CD14-positive monocyte (primary cell): ENCODE measurements at regions not wholly inside any gene's neighbourhood (a gene's known extent, or its start where the extent isn't known, plus 50 kb on each side); places are given as distances from the start of the nearest gene placed in this dataset.

ENCODE experiments used
- DNase-seq, 3 donors: peaks; one replicate each; pipeline ENCODE4 v3.0.0-alpha.2; 2011 to 2022
- H2AFZ ChIP-seq: 2 replicates; pipeline ENCODE4 v1.6.0; 2012; ENCODE audit warnings: mild to moderate bottlenecking, low read depth, low read length, inconsistent platforms; ENCODE audit not compliant: insufficient read depth, poor library complexity, severe bottlenecking
- H3K27ac ChIP-seq, 2 donors: 1 replicate in 1 of 2; 2 replicates in 1 of 2; pipeline ENCODE4 v1.5.1; 2012 to 2013; ENCODE audit warnings: low read length in 2 of 2, control low read depth in 1 of 2, inconsistent platforms in 1 of 2, low read depth in 1 of 2, mild to moderate bottlenecking in 1 of 2
- H3K27me3 ChIP-seq, 2 donors: one replicate each; pipeline versions ENCODE4 v1.6.0 to v1.6.1; 2011 to 2013; ENCODE audit warnings: low read length in 2 of 2; ENCODE audit not compliant: control insufficient read depth in 2 of 2, insufficient read depth in 2 of 2
- H3K36me3 ChIP-seq, 2 donors: replicated peaks in 1 of 2; 1 replicate in 1 of 2; 2 replicates in 1 of 2; pipeline versions ENCODE4 v1.5.1 to v1.6.1; 2012 to 2013; ENCODE audit warnings: low read length in 2 of 2, control low read depth in 1 of 2, inconsistent platforms in 1 of 2, mild to moderate bottlenecking in 1 of 2; ENCODE audit not compliant: insufficient read depth in 2 of 2, control insufficient read depth in 1 of 2
- H3K4me1 ChIP-seq, 2 donors: 1 replicate in 1 of 2; 2 replicates in 1 of 2; pipeline versions ENCODE4 v1.5.1 to v1.6.1; 2012 to 2013; ENCODE audit warnings: low read length in 2 of 2, control low read depth in 1 of 2, inconsistent platforms in 1 of 2, mild to moderate bottlenecking in 1 of 2, moderate library complexity in 1 of 2; ENCODE audit not compliant: insufficient read depth in 2 of 2, control insufficient read depth in 1 of 2
- H3K4me2 ChIP-seq: replicated peaks from 2 replicates; pipeline ENCODE3; 2012; ENCODE audit warnings: low read length, moderate library complexity, mild to moderate bottlenecking; ENCODE audit not compliant: poor library complexity, severe bottlenecking; ENCODE audit errors: extremely low read depth
- H3K4me3 ChIP-seq, 3 experiments: fragments of 200-600 bp in 1 of 3; sonication (generic) in 1 of 3; replicated peaks in 1 of 3; 1 replicate in 2 of 3; 2 replicates in 1 of 3; pipeline ENCODE4 v1.5.1; 2011 to 2013; ENCODE audit warnings: low read length in 3 of 3, mild to moderate bottlenecking in 3 of 3, control low read depth in 2 of 3, low read depth in 2 of 3, inconsistent platforms in 1 of 3, moderate library complexity in 1 of 3
- H3K79me2 ChIP-seq: 2 replicates; pipeline ENCODE4 v1.6.0; 2012; ENCODE audit warnings: mild to moderate bottlenecking, control low read depth, inconsistent platforms, low read length, moderate library complexity; ENCODE audit not compliant: insufficient read depth
- H3K9ac ChIP-seq: 2 replicates; pipeline ENCODE4 v1.6.0; 2017; ENCODE audit warnings: low read length, mild to moderate bottlenecking; ENCODE audit not compliant: insufficient read depth, poor library complexity, severe bottlenecking
- H3K9me3 ChIP-seq, 2 donors: replicated peaks in 1 of 2; 1 replicate in 1 of 2; 2 replicates in 1 of 2; pipeline versions ENCODE4 v1.5.1 to v1.6.1; 2012 to 2013; ENCODE audit warnings: low read length in 2 of 2, control low read depth in 1 of 2; ENCODE audit not compliant: control insufficient read depth in 1 of 2, insufficient read depth in 1 of 2
- H4K20me1 ChIP-seq: 2 replicates; pipeline ENCODE4 v1.6.0; 2012; ENCODE audit warnings: mild to moderate bottlenecking, low read length, control low read depth, moderate library complexity; ENCODE audit not compliant: insufficient read depth
- H3K27ac Mint-ChIP-seq, 7 donors: one replicate each; pipeline ENCODE4 v1.8.0; 2020; ENCODE audit warnings: mild to moderate bottlenecking in 7 of 7, mixed read lengths in 7 of 7, moderate library complexity in 6 of 7, inconsistent platforms in 2 of 7
- H3K27me3 Mint-ChIP-seq, 3 donors: one replicate each; pipeline ENCODE4 v1.8.0; 2021 to 2022; ENCODE audit warnings: low read depth in 3 of 3, mild to moderate bottlenecking in 3 of 3, mixed read lengths in 3 of 3, moderate library complexity in 3 of 3, inconsistent platforms in 1 of 3
- H3K36me3 Mint-ChIP-seq, 2 donors: one replicate each; pipeline ENCODE4 v1.8.0; 2020; ENCODE audit warnings: mixed read lengths in 2 of 2, inconsistent platforms in 1 of 2, mild to moderate bottlenecking in 1 of 2
- H3K4me1 Mint-ChIP-seq: one replicate; pipeline ENCODE4 v1.8.0; 2020; ENCODE audit warnings: mild to moderate bottlenecking, mixed read lengths
- H3K4me3 Mint-ChIP-seq, 2 donors: one replicate each; pipeline ENCODE4 v1.8.0; 2020; ENCODE audit warnings: mild to moderate bottlenecking in 2 of 2, mixed read lengths in 2 of 2, moderate library complexity in 1 of 2
- H3K9me3 Mint-ChIP-seq, 7 donors: one replicate each; pipeline ENCODE4 v1.8.0; 2020 to 2022; ENCODE audit warnings: mixed read lengths in 7 of 7, mild to moderate bottlenecking in 6 of 7, moderate library complexity in 6 of 7, inconsistent platforms in 2 of 7
- WGBS: methylation state at CpG from one replicate; pipeline ENCODE4 v1.1.5; 2013; ENCODE audit warnings: missing lambda C conversion rate; ENCODE audit not compliant: insufficient coverage; 5-methylcytosine and 5-hydroxymethylcytosine counted together
- intact Hi-C, 2 donors: fragments of 100-400 bp; cut with micrococcal nuclease; formaldehyde crosslinking; loops; one replicate each; pipeline versions ENCODE4 v1.15.0 to v1.15.1; 2023
- TF ChIP-seq, protein P1 (sequence below): fragments of 200-600 bp; IDR thresholded peaks from one replicate; pipeline ENCODE4 v1.8.0; 2022; ENCODE audit warnings: antibody characterized with exemption, mild to moderate bottlenecking

DNA sequence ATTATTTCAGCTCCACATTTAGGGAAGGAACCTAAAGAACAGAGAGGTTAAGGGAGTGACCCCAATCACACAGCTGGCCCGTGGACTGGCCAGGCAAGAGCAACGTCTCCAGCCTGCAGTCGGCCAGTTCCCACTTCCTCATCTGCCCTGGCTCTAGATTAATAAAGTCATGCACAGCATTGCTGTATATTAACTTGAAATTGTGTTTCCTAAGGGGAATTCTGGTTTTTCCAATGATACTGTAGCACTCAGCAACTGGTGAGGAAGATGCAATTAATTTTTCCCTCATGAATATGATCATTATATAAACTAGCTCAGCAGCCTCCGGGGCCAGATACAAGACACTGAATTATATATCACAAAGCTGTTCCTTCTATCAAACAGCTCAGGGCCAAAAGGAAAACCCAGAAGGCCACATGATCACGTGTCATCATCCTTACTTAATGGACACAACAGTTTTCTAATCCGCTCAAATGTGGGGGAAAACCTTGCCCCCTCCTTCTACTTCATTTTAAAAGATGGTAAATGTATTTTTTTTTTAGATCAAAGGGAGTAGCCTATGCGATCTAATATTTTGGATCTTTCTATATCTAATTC is 295.3 kb upstream of the PRKCQ start:
- H3K4me1 ChIP-seq, result no peaks in the 10 kb centered on the region
- H2AFZ ChIP-seq, result no peak overlapping the region
- Mint-ChIP-seq H3K9me3 (no peaks in the 10 kb centered on the region), H3K4me3 (no peak overlapping the region), H3K27me3 (peaks cover 1 to 2% (median 2%) of the 10 kb centered on the region in 3 donors), H3K27ac (peak overlapping the region in 1 of 7 donors; percentile 26), H3K4me1 (no peaks in the 10 kb centered on the region), H3K36me3 (no peaks in the 10 kb centered on the region)
- DNase-seq, result no peak
- H3K4me3 ChIP-seq, result no peak overlapping the region
- TF ChIP-seq, protein P1, sequence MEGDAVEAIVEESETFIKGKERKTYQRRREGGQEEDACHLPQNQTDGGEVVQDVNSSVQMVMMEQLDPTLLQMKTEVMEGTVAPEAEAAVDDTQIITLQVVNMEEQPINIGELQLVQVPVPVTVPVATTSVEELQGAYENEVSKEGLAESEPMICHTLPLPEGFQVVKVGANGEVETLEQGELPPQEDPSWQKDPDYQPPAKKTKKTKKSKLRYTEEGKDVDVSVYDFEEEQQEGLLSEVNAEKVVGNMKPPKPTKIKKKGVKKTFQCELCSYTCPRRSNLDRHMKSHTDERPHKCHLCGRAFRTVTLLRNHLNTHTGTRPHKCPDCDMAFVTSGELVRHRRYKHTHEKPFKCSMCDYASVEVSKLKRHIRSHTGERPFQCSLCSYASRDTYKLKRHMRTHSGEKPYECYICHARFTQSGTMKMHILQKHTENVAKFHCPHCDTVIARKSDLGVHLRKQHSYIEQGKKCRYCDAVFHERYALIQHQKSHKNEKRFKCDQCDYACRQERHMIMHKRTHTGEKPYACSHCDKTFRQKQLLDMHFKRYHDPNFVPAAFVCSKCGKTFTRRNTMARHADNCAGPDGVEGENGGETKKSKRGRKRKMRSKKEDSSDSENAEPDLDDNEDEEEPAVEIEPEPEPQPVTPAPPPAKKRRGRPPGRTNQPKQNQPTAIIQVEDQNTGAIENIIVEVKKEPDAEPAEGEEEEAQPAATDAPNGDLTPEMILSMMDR, result no peak
- no peak overlapping the region for H3K4me2 ChIP-seq
- whole genome bisulfite sequencing, result 100% methylated on average over 1 of the region's 7 CpGs
- H3K36me3 ChIP-seq, result no peaks in the 10 kb centered on the region
- H3K9ac ChIP-seq, result no peak overlapping the region
- no peaks in the 10 kb centered on the region for H3K9me3 ChIP-seq
- no peaks in the 10 kb centered on the region for H3K79me2 ChIP-seq
- no peaks in the 10 kb centered on the region for H3K27me3 ChIP-seq
- no peak overlapping the region for H3K27ac ChIP-seq
- no peaks in the 10 kb centered on the region for H4K20me1 ChIP-seq
- intact Hi-C loops, result no loop called here

DNA sequence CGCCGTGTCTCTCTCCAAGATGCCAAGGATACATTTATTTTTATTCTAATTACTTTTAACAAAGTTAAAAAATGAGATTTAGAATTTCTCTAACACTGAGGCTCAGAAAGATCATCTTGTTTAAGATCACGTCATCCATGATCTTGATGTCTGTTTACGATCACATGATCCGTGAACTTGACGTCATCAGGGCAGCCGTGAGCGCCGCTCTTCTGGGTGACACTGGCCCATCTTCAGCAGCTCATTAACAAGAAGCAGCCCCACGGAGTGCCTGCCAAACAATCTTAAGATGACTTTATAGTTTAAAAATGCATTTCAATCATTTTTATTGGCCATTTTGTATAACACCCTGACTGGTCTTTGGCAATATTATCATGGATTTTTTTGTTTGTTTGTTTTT is 291.1 kb upstream of the PRKCQ start:
- H3K27ac ChIP-seq, result no peak overlapping the region
- 96% methylated on average over 7 of the region's 10 CpGs for WGBS
- no peak overlapping the region for H3K4me3 Mint-ChIP-seq
- no peaks in the 10 kb centered on the region for H3K27me3 ChIP-seq
- no peak overlapping the region for H3K4me2 ChIP-seq
- no peaks in the 10 kb centered on the region for H3K4me1 Mint-ChIP-seq
- H2AFZ ChIP-seq, result no peak overlapping the region
- intact Hi-C loops, result no loop called here
- H3K79me2 ChIP-seq, result no peaks in the 10 kb centered on the region
- no peak overlapping the region for H3K4me3 ChIP-seq
- no peaks in the 10 kb centered on the region for H4K20me1 ChIP-seq
- H3K9ac ChIP-seq, result no peak overlapping the region
- H3K9me3 Mint-ChIP-seq, result peaks cover 0 to 4% (median 0%) of the 10 kb centered on the region in 7 donors
- no peaks in the 10 kb centered on the region for H3K36me3 Mint-ChIP-seq
- TF ChIP-seq, protein P1, result no peak
- H3K27ac Mint-ChIP-seq, result no peak overlapping the region
- H3K4me1 ChIP-seq, result no peaks in the 10 kb centered on the region
- H3K36me3 ChIP-seq, result no peaks in the 10 kb centered on the region
- DNase-seq, result no peak
- H3K9me3 ChIP-seq, result no peaks in the 10 kb centered on the region
- H3K27me3 Mint-ChIP-seq, result peaks cover 0 to 1% (median 0%) of the 10 kb centered on the region in 3 donors
